GM12878 (cell line): ENCODE measurements at regions not wholly inside any gene's neighbourhood (a gene's known extent, or its start where the extent isn't known, plus 50 kb on each side); places are given as distances from the start of the nearest gene placed in this dataset.

Source experiments
- ATAC-seq: fragments of 200-7000 bp; cut with Tn5 transposase; 3 replicates; pipeline ENCODE4 v1.9.1; 2020; ENCODE audit warnings: mild to moderate bottlenecking, moderate library complexity
- BruUV-seq: library from RNA; stranded (reverse); fragments of 400-500 nt; replicated peaks from 2 replicates; lab custom pipeline; 2021; lab: Mats Ljungman, UMichigan
- CTCF ChIA-PET: fragments of 300-600 bp; sonication (Branson Sonifier 250); formaldehyde crosslinking; extraction: SDS; loops from one replicate; lab custom pipeline; 2021; ENCODE audit warnings: inconsistent platforms; lab: Yijun Ruan, JAX
- POLR2A ChIA-PET: fragments of 350-600 bp; formaldehyde crosslinking; extraction: SDS; loops from one replicate; lab custom pipeline; 2021; ENCODE audit warnings: inconsistent platforms; lab: Charles Lee
- RAD21 ChIA-PET: fragments of 300-600 bp; sonication (Branson Sonifier 250); formaldehyde crosslinking; loops from one replicate; lab custom pipeline; 2023; ENCODE audit warnings: antibody characterized with exemption; ENCODE audit not compliant: unreplicated experiment; lab: Charles Lee
- SMC1A ChIA-PET: fragments of 300-600 bp; sonication (Branson Sonifier 250); formaldehyde crosslinking; loops from one replicate; lab custom pipeline; 2023; ENCODE audit not compliant: unreplicated experiment, uncharacterized antibody; lab: Charles Lee
- DNase-seq: peaks from one replicate; pipeline ENCODE4 v3.0.0-alpha.2; 2011; ENCODE audit warnings: low read depth, low spot score
- FAIRE-seq: peaks from 3 replicates; lab custom pipeline; 2011; peaks lifted over from hg19 to GRCh38; lab: Jason Lieb, UNC
- H2AFZ ChIP-seq: 2 replicates; pipeline ENCODE4 v1.6.0; 2011; ENCODE audit warnings: low read depth, low read length, control low read depth; ENCODE audit not compliant: control insufficient read depth
- H3K27ac ChIP-seq: 2 replicates; pipeline ENCODE4 v1.5.1; 2011; ENCODE audit warnings: control low read depth; ENCODE audit not compliant: control insufficient read depth, insufficient read depth
- H3K27me3 ChIP-seq, 2 experiments: replicated peaks in 1 of 2; 2 replicates each; pipeline versions ENCODE4 v1.6.0 to v1.6.1; 2011; ENCODE audit warnings: low read length in 1 of 2; ENCODE audit not compliant: control insufficient read depth in 2 of 2, insufficient read depth in 2 of 2
- H3K36me3 ChIP-seq, 2 experiments: 2 replicates each; pipeline ENCODE4 v1.5.1; 2011; ENCODE audit warnings: low read length in 1 of 2; ENCODE audit not compliant: control insufficient read depth in 2 of 2, insufficient read depth in 2 of 2
- H3K4me1 ChIP-seq: 2 replicates; pipeline ENCODE4 v1.6.1; 2011; ENCODE audit warnings: mild to moderate bottlenecking, low read length, moderate library complexity, mixed read lengths; ENCODE audit not compliant: control insufficient read depth, insufficient read depth
- H3K4me2 ChIP-seq: 2 replicates; pipeline ENCODE4 v1.6.0; 2011; ENCODE audit warnings: control low read depth; ENCODE audit not compliant: control insufficient read depth, insufficient read depth
- H3K4me3 ChIP-seq: fragments of 200-600 bp; sonication (generic); 2 replicates; pipeline ENCODE4 v1.5.1; 2016
- H3K79me2 ChIP-seq: 2 replicates; pipeline ENCODE4 v1.6.0; 2011; ENCODE audit warnings: low read length; ENCODE audit not compliant: control insufficient read depth, insufficient read depth
- H3K9ac ChIP-seq: 2 replicates; pipeline ENCODE4 v1.8.0; 2011; ENCODE audit warnings: low read length, control low read depth, mixed read lengths; ENCODE audit not compliant: control insufficient read depth, insufficient read depth
- H3K9me3 ChIP-seq: replicated peaks from 3 replicates; pipeline ENCODE4 v1.5.1; 2011; ENCODE audit warnings: mild to moderate bottlenecking, low read length; ENCODE audit not compliant: control insufficient read depth, insufficient read depth
- H4K20me1 ChIP-seq: 2 replicates; pipeline ENCODE4 v1.6.0; 2011; ENCODE audit not compliant: control insufficient read depth, insufficient read depth
- ATF3 ChIP-seq: IDR thresholded peaks from 2 replicates; pipeline ENCODE4 v1.6.1; 2011; ENCODE audit warnings: low read depth, mild to moderate bottlenecking, low read length, moderate library complexity, borderline replicate concordance; ENCODE audit errors: extremely low read depth
- CREM ChIP-seq: IDR thresholded peaks from 2 replicates; pipeline ENCODE4 v1.6.1; 2014; ENCODE audit warnings: antibody characterized with exemption, low read depth
- GATAD2B ChIP-seq: fragments of 450-650 bp; conservative IDR thresholded peaks from 2 replicates; pipeline ENCODE4 v1.6.1; 2017; ENCODE audit warnings: low read depth, mild to moderate bottlenecking, moderate library complexity
- JUND ChIP-seq: IDR thresholded peaks from 2 replicates; pipeline ENCODE4 v1.6.1; 2012; ENCODE audit warnings: low read depth, mild to moderate bottlenecking, low read length, improper control_type of control experiment, moderate library complexity
- MAX ChIP-seq: IDR thresholded peaks from 2 replicates; pipeline ENCODE4 v1.6.1; 2012; ENCODE audit warnings: low read depth, low read length, improper control_type of control experiment
- NFXL1 ChIP-seq: fragments of 450-650 bp; IDR thresholded peaks from 2 replicates; pipeline ENCODE4 v1.6.1; 2017; ENCODE audit warnings: antibody characterized with exemption, mild to moderate bottlenecking, borderline replicate concordance
- NFYA ChIP-seq: IDR thresholded peaks from 2 replicates; pipeline ENCODE4 v1.6.1; 2011; ENCODE audit warnings: low read depth, mild to moderate bottlenecking, low read length, improper control_type of control experiment, borderline replicate concordance
- ZBTB11 ChIP-seq: fragments of 450-650 bp; formaldehyde crosslinking; IDR thresholded peaks from 2 replicates; pipeline ENCODE4 v1.5.0; 2022; ENCODE audit warnings: mild to moderate bottlenecking, missing genetic modification characterization
- WGBS: methylation state at CpG from one replicate; pipeline ENCODE4 v1.1.6; 2016; ENCODE audit warnings: low lambda C conversion rate; ENCODE audit not compliant: insufficient replicate concordance, insufficient coverage; ENCODE audit errors: missing lambda C conversion rate; 5-methylcytosine and 5-hydroxymethylcytosine counted together
- in situ Hi-C: fragments of 300-500 bp; cut with MboI; formaldehyde crosslinking; loops from 9 replicates; pipeline ENCODE4 v1.14.3; 2018; ENCODE audit warnings: mixed read lengths
- intact Hi-C: fragments of 100-400 bp; cut with micrococcal nuclease; formaldehyde crosslinking; loops from one replicate; pipeline ENCODE4 v1.14.2; 2022; ENCODE audit not compliant: unreplicated experiment

- TF ChIP-seq GATAD2B (no peak), CREM (no peak), NFYA (no peak), ZBTB11 (CRISPR knock-in tag) (no peak), JUND (no peak), MAX (no peak), NFXL1 (no peak)
Measured at GRCh38 chr2:8158711-8159110, 523.1 kb upstream of the ID2 start (continued).

- H2AFZ ChIP-seq = no peak overlapping the region
- H3K4me2 ChIP-seq = no peak overlapping the region
- intact Hi-C loops = no loop called here
- no peaks in the 10 kb centered on the region for H3K27me3 ChIP-seq
- RAD21 ChIA-PET = interaction anchor here (1.0 to 1.6 kb wide), 13 partner anchors 9 to 261 kb away, joined by 3 to 9 read pairs (median 4); no protein-coding TSS in a partner anchor
- in situ Hi-C loops = no loop called here
- ATAC-seq = peak; percentile 17; the same call in 2 of the 3 replicates
- BruUV-seq = no TSS peak
- no peaks in the 10 kb centered on the region for H3K4me1 ChIP-seq
- FAIRE-seq = no peak
- no peak overlapping the region for H3K27ac ChIP-seq
- no peaks in the 10 kb centered on the region for H4K20me1 ChIP-seq
- no peak overlapping the region for H3K4me3 ChIP-seq
- 57% methylated on average over 13 of the region's 13 CpGs for WGBS
- POLR2A ChIA-PET = interaction anchor here (1.6 kb wide), 2 partner anchors 9 to 12 kb away, joined by 4 to 5 read pairs; no protein-coding TSS in a partner anchor
- no peak overlapping the region for H3K9ac ChIP-seq
- TF ChIP-seq ATF3 = no peak
- no peaks in the 10 kb centered on the region for H3K79me2 ChIP-seq
- SMC1A ChIA-PET = interaction anchor here (0.8 to 2.0 kb wide), 17 partner anchors 9 to 386 kb away, joined by 3 to 14 read pairs (median 4); no protein-coding TSS in a partner anchor
- peaks cover 7% of the 10 kb centered on the region; the same call in 2 of the 3 replicates for H3K9me3 ChIP-seq
- CTCF ChIA-PET = interaction anchor here (1.2 to 3.1 kb wide), 3 partner anchors 10 to 54 kb away, joined by 4 to 8 read pairs (median 8); no protein-coding TSS in a partner anchor
- H3K36me3 ChIP-seq = no peaks in the 10 kb centered on the region
- no peak for DNase-seq
Measured at GRCh38 chr2:8159211-8159965, 522.5 kb upstream of the ID2 start.
